ENCODE measurements at regions not wholly inside any gene's neighbourhood (a gene's known extent, or its start where the extent isn't known, plus 50 kb on each side); places are given as distances from the start of the nearest gene placed in this dataset.

DNA sequence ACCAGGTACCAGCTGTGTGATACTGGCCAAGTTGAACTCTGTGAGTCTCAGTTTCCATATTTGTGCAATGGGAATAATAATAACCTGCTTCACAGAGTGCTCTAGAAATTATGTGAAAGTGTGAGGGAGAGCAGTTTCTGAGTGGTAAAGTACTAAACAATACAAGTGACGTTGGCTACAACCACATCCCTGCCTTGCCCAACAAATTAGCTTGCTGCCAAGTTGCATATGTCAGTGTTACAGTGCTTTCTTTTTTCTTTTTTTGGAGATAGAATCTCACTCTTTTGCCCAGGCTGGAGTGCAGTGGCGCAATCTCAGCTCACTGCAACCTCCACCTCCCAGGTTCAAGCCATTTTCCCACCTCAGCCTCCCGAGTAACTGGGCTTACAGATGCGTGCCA, 533.6 kb upstream of the MEX3C start:
- no peak overlapping the region for H3K27ac Mint-ChIP-seq
- H3K9me3 Mint-ChIP-seq = no peaks in the 10 kb centered on the region; a peak in 1 of 5 replicates
- H3K18ac ChIP-seq (ENCODE audit: insufficient read length, low read depth, low read length) = no peak overlapping the region
- no peak overlapping the region for H3K4me2 ChIP-seq (ENCODE audit: insufficient read depth, insufficient read length, low read length)
- H3K4ac ChIP-seq (ENCODE audit: low read depth, low read length) = no peak overlapping the region
- no peak overlapping the region for H3K56ac ChIP-seq (ENCODE audit: insufficient read length, low read depth, low read length)
- no peak overlapping the region for H2BK15ac ChIP-seq (ENCODE audit: low read depth, low read length)
- no peaks in the 10 kb centered on the region for H3K4me1 Mint-ChIP-seq
- H3K14ac ChIP-seq (ENCODE audit: insufficient read depth, low read length) = no peak overlapping the region
- H2AK5ac ChIP-seq (ENCODE audit: insufficient read length, low read length) = no peak overlapping the region
- no peaks in the 10 kb centered on the region for H3K27me3 Mint-ChIP-seq (ENCODE audit: low read depth)
- whole genome bisulfite sequencing (ENCODE audit: extremely low coverage, insufficient read length, low lambda C conversion rate) = no CpG with 5 or more reads among the region's 4 CpGs
- no peak overlapping the region for H4K5ac ChIP-seq (ENCODE audit: insufficient read length, low read depth, low read length)
- no peaks in the 10 kb centered on the region for H3K27me3 ChIP-seq (ENCODE audit: insufficient read depth, low read length)
- H2BK12ac ChIP-seq (ENCODE audit: insufficient read length, low read depth, low read length) = no peak overlapping the region
- H4K91ac ChIP-seq (ENCODE audit: insufficient read length, low read depth, low read length) = no peak overlapping the region
- TF ChIP-seq CTCF (conservative IDR thresholded peaks at IDR 0.05) = no peak
- no peak overlapping the region for H2BK5ac ChIP-seq (ENCODE audit: insufficient read length, low read length)
- H3K23me2 ChIP-seq (ENCODE audit: insufficient read length, low read depth, low read length, poor library complexity, severe bottlenecking) = no peaks in the 10 kb centered on the region
- no peaks in the 10 kb centered on the region for H3K4me1 ChIP-seq (ENCODE audit: insufficient read depth, low read length)
- H2AFZ ChIP-seq (ENCODE audit: low read length) = no peak overlapping the region
- no peaks in the 10 kb centered on the region for H3K9me3 ChIP-seq (ENCODE audit: control insufficient read depth, low read depth, low read length)
- no peaks in the 10 kb centered on the region for H4K20me1 ChIP-seq (ENCODE audit: control insufficient read depth, insufficient read depth, insufficient read length)
- H3K36me3 Mint-ChIP-seq (ENCODE audit: insufficient read depth in 1 of 3, low read depth in 3 of 3) = peaks cover 0 to 2% (median 0%) of the 10 kb centered on the region in 3 experiments; a peak in 1 of 7 replicates
- no peak overlapping the region for H3K9ac ChIP-seq (ENCODE audit: extremely low read depth, insufficient read length, low read length)
- no peak overlapping the region for H3K27ac ChIP-seq (ENCODE audit: insufficient read length, low read depth, low read length)
- no peak overlapping the region for H3K4me3 Mint-ChIP-seq
- H3K23ac ChIP-seq (ENCODE audit: insufficient read length, low read depth, low read length) = no peak overlapping the region
- no peak for DNase-seq
- H2BK120ac ChIP-seq (ENCODE audit: low read depth, low read length, poor library complexity, severe bottlenecking) = no peak overlapping the region
- H4K8ac ChIP-seq (replicated peaks; ENCODE audit: insufficient read length, low read depth, low read length) = no peak overlapping the region
- no peak overlapping the region for H3T11ph ChIP-seq (ENCODE audit: low read length)
- no peak overlapping the region for H2BK20ac ChIP-seq (ENCODE audit: low read depth, low read length, poor library complexity, severe bottlenecking)
- H3K79me1 ChIP-seq (ENCODE audit: insufficient read depth, low read depth, low read length, poor library complexity, severe bottlenecking) = no peaks in the 10 kb centered on the region
- no peaks in the 10 kb centered on the region for H3K79me2 ChIP-seq (ENCODE audit: insufficient read depth, low read length)
